Keratinocyte (primary cell): ENCODE measurements at regions not wholly inside any gene's neighbourhood (a gene's known extent, or its start where the extent isn't known, plus 50 kb on each side); places are given as distances from the start of the nearest gene placed in this dataset.

Experiments used
- DNase-seq: peaks from one replicate; pipeline ENCODE4 v3.0.0-alpha.2; 2011; ENCODE audit warnings: low read depth, missing footprints, low spot score
- FAIRE-seq: peaks from 2 replicates; lab custom pipeline; 2011; peaks lifted over from hg19 to GRCh38; lab: Jason Lieb, UNC
- H2AFZ ChIP-seq: 2 replicates; pipeline ENCODE4 v1.6.0; 2012; ENCODE audit warnings: low read length, control low read depth, inconsistent platforms; ENCODE audit not compliant: control insufficient read depth
- H3K27ac ChIP-seq: 2 replicates; pipeline ENCODE4 v1.5.1; 2011; ENCODE audit warnings: low read length; ENCODE audit not compliant: control insufficient read depth, insufficient read depth
- H3K27me3 ChIP-seq: 3 replicates; pipeline ENCODE4 v1.6.0; 2011; ENCODE audit warnings: low read length; ENCODE audit not compliant: control insufficient read depth, insufficient read depth; ENCODE audit errors: extremely low read depth
- H3K36me3 ChIP-seq, 2 experiments: 2 replicates in 1 of 2; 3 replicates in 1 of 2; pipeline ENCODE4 v1.5.1; 2011; ENCODE audit warnings: low read length in 2 of 2, mild to moderate bottlenecking in 1 of 2; ENCODE audit not compliant: control insufficient read depth in 2 of 2, insufficient read depth in 2 of 2; ENCODE audit errors: extremely low read depth in 1 of 2
- H3K4me1 ChIP-seq: 3 replicates; pipeline ENCODE4 v1.5.1; 2011; ENCODE audit warnings: low read length; ENCODE audit not compliant: control insufficient read depth, insufficient read depth; ENCODE audit errors: extremely low read depth
- H3K4me2 ChIP-seq: 3 replicates; pipeline ENCODE4 v1.6.0; 2011; ENCODE audit warnings: low read depth, low read length; ENCODE audit not compliant: control insufficient read depth, insufficient read depth; ENCODE audit errors: extremely low read depth
- H3K4me3 ChIP-seq, 3 experiments: fragments of 200-600 bp in 1 of 3; sonication (generic) in 1 of 3; 2 replicates in 2 of 3; 3 replicates in 1 of 3; pipeline ENCODE4 v1.5.1; 2011 to 2016; ENCODE audit warnings: low read length in 3 of 3, mild to moderate bottlenecking in 3 of 3, control low read depth in 2 of 3, inconsistent platforms in 1 of 3, low read depth in 1 of 3, mixed read lengths in 1 of 3, mixed run types in 1 of 3, moderate library complexity in 1 of 3; ENCODE audit not compliant: control insufficient read depth in 2 of 3, insufficient read depth in 2 of 3; ENCODE audit errors: extremely low read depth in 1 of 3
- H3K79me2 ChIP-seq: 2 replicates; pipeline ENCODE4 v1.6.0; 2012; ENCODE audit warnings: low read length; ENCODE audit not compliant: control insufficient read depth, insufficient read depth
- H3K9ac ChIP-seq: 3 replicates; pipeline ENCODE4 v1.6.0; 2011; ENCODE audit warnings: low read length; ENCODE audit not compliant: control insufficient read depth, insufficient read depth; ENCODE audit errors: extremely low read depth
- H3K9me1 ChIP-seq: 3 replicates; pipeline ENCODE4 v1.6.0; 2011; ENCODE audit warnings: low read length; ENCODE audit not compliant: control insufficient read depth, insufficient read depth; ENCODE audit errors: extremely low read depth
- H3K9me3 ChIP-seq: 2 replicates; pipeline ENCODE4 v1.5.1; 2012; ENCODE audit warnings: low read depth, low read length; ENCODE audit not compliant: control insufficient read depth
- H4K20me1 ChIP-seq: 3 replicates; pipeline ENCODE4 v1.6.0; 2011; ENCODE audit warnings: low read length; ENCODE audit not compliant: control insufficient read depth, insufficient read depth; ENCODE audit errors: extremely low read depth
- CTCF ChIP-seq, 3 experiments: IDR thresholded peaks in 1 of 3; conservative IDR thresholded peaks in 1 of 3; optimal IDR thresholded peaks in 1 of 3; 2 replicates in 2 of 3; 3 replicates in 1 of 3; pipeline versions ENCODE3 to v1.5.1; 2011; ENCODE audit warnings: low read length in 3 of 3, mild to moderate bottlenecking in 3 of 3, moderate library complexity in 2 of 3, control low read depth in 1 of 3, inconsistent platforms in 1 of 3; ENCODE audit not compliant: insufficient read depth in 2 of 3; ENCODE audit errors: extremely low read depth in 1 of 3
- EZH2 ChIP-seq: IDR thresholded peaks from one replicate; pipeline ENCODE4 v1.6.1; 2012; ENCODE audit warnings: inconsistent platforms, mild to moderate bottlenecking, low read length, moderate library complexity
- dilution Hi-C: fragments of 300-500 bp; cut with MboI; formaldehyde crosslinking; loops from one replicate; pipeline ENCODE4 v1.7.0; 2020; ENCODE audit warnings: low sequenced_read_pairs; ENCODE audit not compliant: extremely low pct_ligation_motif_present

- Histone ChIP-seq H4K20me1 (no peaks in the 10 kb centered on the region), H3K9me3 (no peaks in the 10 kb centered on the region), H3K4me3 (no peak overlapping the region), H2AFZ (peak overlapping the region; percentile 54), H3K9me1 (no peaks in the 10 kb centered on the region), H3K4me1 (peaks cover 15% of the 10 kb centered on the region), H3K79me2 (no peaks in the 10 kb centered on the region), H3K9ac (no peak overlapping the region), H3K36me3 (no peaks in the 10 kb centered on the region), H3K4me2 (peak overlapping the region; percentile 56), H3K27me3 (no peaks in the 10 kb centered on the region), H3K27ac (peak overlapping the region; percentile 12)
- FAIRE-seq (peak; percentile 29), DNase-seq (no peak)
- dilution Hi-C loops: no loop called here
- TF ChIP-seq EZH2: no peak
- TF ChIP-seq CTCF (optimal IDR thresholded peaks at IDR 0.05 in 1 of 3, IDR thresholded peaks at IDR 0.05 in 1 of 3, conservative IDR thresholded peaks at IDR 0.05 in 1 of 3; ENCODE audit: extremely low read depth in 1 of 3, insufficient read depth in 2 of 3, low read length in 3 of 3): no peak
These were observed 1193.9 kb upstream of the CELF4 start for GRCh38 chr18:38759457-38759856.

GRCh38 chr18:38756436-38756835 is 1190.8 kb upstream of the CELF4 start:
- no peaks in the 10 kb centered on the region for H3K27me3 ChIP-seq
- H3K9me1 ChIP-seq: no peaks in the 10 kb centered on the region
- no peak overlapping the region for H3K4me3 ChIP-seq
- H4K20me1 ChIP-seq: no peaks in the 10 kb centered on the region
- no peak overlapping the region for H3K4me2 ChIP-seq
- no peak overlapping the region for H2AFZ ChIP-seq
- no peaks in the 10 kb centered on the region for H3K36me3 ChIP-seq
- dilution Hi-C loops: no loop called here
- FAIRE-seq (no peak), DNase-seq (no peak)
- H3K9ac ChIP-seq: no peak overlapping the region
- no peaks in the 10 kb centered on the region for H3K9me3 ChIP-seq
- peaks cover 27% of the 10 kb centered on the region for H3K4me1 ChIP-seq
- TF ChIP-seq EZH2: no peak
- no peak for TF ChIP-seq CTCF (optimal IDR thresholded peaks at IDR 0.05 in 1 of 3, IDR thresholded peaks at IDR 0.05 in 1 of 3, conservative IDR thresholded peaks at IDR 0.05 in 1 of 3; ENCODE audit: extremely low read depth in 1 of 3, insufficient read depth in 2 of 3, low read length in 3 of 3)
- H3K27ac ChIP-seq: no peak overlapping the region
- H3K79me2 ChIP-seq: no peaks in the 10 kb centered on the region
